Ascending aorta (tissue), 2 donors: ENCODE measurements at regions not wholly inside any gene's neighbourhood (a gene's known extent, or its start where the extent isn't known, plus 50 kb on each side); places are given as distances from the start of the nearest gene placed in this dataset.
"Not testable (repeated sequence)": the region's sequence is repeated elsewhere in the genome, so short reads cannot be mapped to it uniquely, and the experiment has no call there.

Source experiments
- DNase-seq, 2 donors: peaks; one replicate each; pipeline ENCODE4 v3.0.0-alpha.2; 2019; ENCODE audit warnings: low spot score in 2 of 2
- H3K27ac ChIP-seq, 2 donors: fragments of 200-600 bp; sonication (generic); one replicate each; pipeline ENCODE4 v1.5.1; 2016 to 2017; ENCODE audit warnings: mild to moderate bottlenecking in 1 of 2
- H3K27me3 ChIP-seq: fragments of 200-600 bp; sonication (generic); one replicate; pipeline ENCODE4 v1.5.1; 2017
- H3K36me3 ChIP-seq, 2 donors: fragments of 200-600 bp; sonication (generic); one replicate each; pipeline ENCODE4 v1.5.1; 2016
- H3K4me1 ChIP-seq, 2 donors: fragments of 200-600 bp; sonication (generic); one replicate each; pipeline ENCODE4 v1.5.1; 2016 to 2017; ENCODE audit warnings: mild to moderate bottlenecking in 1 of 2
- H3K4me3 ChIP-seq, 2 donors: fragments of 200-600 bp; sonication (generic); one replicate each; pipeline ENCODE4 v1.5.1; 2016 to 2017; ENCODE audit warnings: mild to moderate bottlenecking in 1 of 2
- H3K9me3 ChIP-seq, 2 donors: fragments of 200-600 bp; sonication (generic); one replicate each; pipeline ENCODE4 v1.5.1; 2016
- intact Hi-C: fragments of 100-400 bp; cut with DNase I; formaldehyde crosslinking; loops from one replicate; pipeline ENCODE4 v1.15.1; 2023
- TF ChIP-seq, protein P1 (sequence below), 3 experiments: fragments of 200-600 bp in 2 of 3; fragments of 450-650 bp in 1 of 3; sonication (generic) in 2 of 3; IDR thresholded peaks; one replicate each; pipeline ENCODE4 v1.5.1; 2016 to 2019; ENCODE audit warnings: antibody characterized with exemption in 3 of 3, mild to moderate bottlenecking in 1 of 3, moderate library complexity in 1 of 3

GRCh38 chr3:182644013-182644412 is 149.3 kb upstream of the ATP11B start:
- H3K4me1 ChIP-seq: no peaks in the 10 kb centered on the region
- TF ChIP-seq, protein P1, sequence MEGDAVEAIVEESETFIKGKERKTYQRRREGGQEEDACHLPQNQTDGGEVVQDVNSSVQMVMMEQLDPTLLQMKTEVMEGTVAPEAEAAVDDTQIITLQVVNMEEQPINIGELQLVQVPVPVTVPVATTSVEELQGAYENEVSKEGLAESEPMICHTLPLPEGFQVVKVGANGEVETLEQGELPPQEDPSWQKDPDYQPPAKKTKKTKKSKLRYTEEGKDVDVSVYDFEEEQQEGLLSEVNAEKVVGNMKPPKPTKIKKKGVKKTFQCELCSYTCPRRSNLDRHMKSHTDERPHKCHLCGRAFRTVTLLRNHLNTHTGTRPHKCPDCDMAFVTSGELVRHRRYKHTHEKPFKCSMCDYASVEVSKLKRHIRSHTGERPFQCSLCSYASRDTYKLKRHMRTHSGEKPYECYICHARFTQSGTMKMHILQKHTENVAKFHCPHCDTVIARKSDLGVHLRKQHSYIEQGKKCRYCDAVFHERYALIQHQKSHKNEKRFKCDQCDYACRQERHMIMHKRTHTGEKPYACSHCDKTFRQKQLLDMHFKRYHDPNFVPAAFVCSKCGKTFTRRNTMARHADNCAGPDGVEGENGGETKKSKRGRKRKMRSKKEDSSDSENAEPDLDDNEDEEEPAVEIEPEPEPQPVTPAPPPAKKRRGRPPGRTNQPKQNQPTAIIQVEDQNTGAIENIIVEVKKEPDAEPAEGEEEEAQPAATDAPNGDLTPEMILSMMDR (IDR thresholded peaks at IDR 0.05): no peak
- no peak overlapping the region for H3K4me3 ChIP-seq
- H3K27me3 ChIP-seq: no peaks in the 10 kb centered on the region
- DNase-seq: no peak
- no peaks in the 10 kb centered on the region for H3K36me3 ChIP-seq
- H3K27ac ChIP-seq: no peak overlapping the region
- no peaks in the 10 kb centered on the region for H3K9me3 ChIP-seq
- intact Hi-C loops: no loop called here

DNA sequence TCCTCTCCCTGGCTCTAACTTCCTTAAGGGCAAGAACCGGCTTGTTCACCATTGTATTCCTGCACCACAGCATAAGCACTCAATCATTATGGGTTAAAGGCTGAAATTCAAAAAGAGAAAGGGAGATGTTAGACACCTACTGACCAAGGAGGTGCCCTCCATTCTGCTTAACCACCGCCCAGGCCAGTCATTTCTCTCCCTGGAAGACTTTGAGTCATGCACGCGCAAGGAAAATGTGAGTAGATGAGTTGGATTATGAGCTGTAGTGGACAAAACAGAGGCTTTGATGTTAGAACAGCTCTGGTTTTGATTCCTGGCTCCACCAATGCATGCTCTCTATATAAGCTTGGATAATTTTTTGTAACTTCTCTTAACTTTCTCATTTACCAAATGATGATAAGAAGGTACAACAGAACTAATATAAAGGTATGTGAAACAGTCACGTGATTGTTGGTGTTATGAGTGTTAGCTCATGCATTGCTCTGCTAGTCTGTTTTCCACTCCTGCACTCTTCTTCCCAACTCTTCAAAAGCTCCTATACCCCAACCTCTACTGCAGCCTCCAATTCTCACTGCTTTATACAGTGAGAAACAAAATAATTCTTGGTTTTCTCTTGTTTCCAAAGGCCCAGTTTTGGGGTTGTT is 148.4 kb upstream of the ATP11B start:
- DNase-seq: no peak
- no peak overlapping the region for H3K4me3 ChIP-seq
- no peaks in the 10 kb centered on the region for H3K4me1 ChIP-seq
- no peak overlapping the region for H3K27ac ChIP-seq
- H3K27me3 ChIP-seq: no peaks in the 10 kb centered on the region
- TF ChIP-seq, protein P1 (IDR thresholded peaks at IDR 0.05): no peak
- H3K9me3 ChIP-seq: no peaks in the 10 kb centered on the region
- H3K36me3 ChIP-seq: no peaks in the 10 kb centered on the region
- intact Hi-C loops: no loop called here

GRCh38 chr3:182650568-182651128 is 142.7 kb upstream of the ATP11B start:
- TF ChIP-seq, protein P1 (IDR thresholded peaks at IDR 0.05): no peak
- H3K36me3 ChIP-seq: no peaks in the 10 kb centered on the region
- no peak overlapping the region for H3K4me3 ChIP-seq
- H3K27ac ChIP-seq: no peak overlapping the region
- no peaks in the 10 kb centered on the region for H3K4me1 ChIP-seq
- H3K27me3 ChIP-seq: no peaks in the 10 kb centered on the region
- DNase-seq: no peak
- intact Hi-C loops: no loop called here
- no peaks in the 10 kb centered on the region for H3K9me3 ChIP-seq

DNA sequence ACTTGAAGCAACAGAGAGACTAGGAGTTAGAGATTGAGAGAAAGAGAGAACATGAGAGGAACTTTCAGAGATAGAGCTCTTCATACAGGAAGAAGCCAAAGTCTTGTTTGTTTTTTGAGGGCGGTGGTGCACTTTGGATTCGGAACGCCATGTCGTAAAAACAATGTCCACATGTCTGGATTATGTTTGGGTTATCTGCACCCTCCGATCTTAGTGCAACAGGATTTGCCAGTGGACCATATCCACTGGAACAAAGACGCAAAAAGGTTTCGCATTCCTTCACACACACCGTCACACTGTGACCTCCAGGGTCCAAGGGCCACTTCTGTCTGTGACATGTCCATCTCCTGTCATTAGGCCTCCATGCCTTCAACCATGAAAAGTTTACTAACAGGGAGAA is 141.8 kb upstream of the ATP11B start:
- H3K36me3 ChIP-seq: no peaks in the 10 kb centered on the region
- TF ChIP-seq, protein P1 (IDR thresholded peaks at IDR 0.05): no peak
- intact Hi-C loops: no loop called here
- H3K4me3 ChIP-seq: no peak overlapping the region
- no peak overlapping the region for H3K27ac ChIP-seq
- no peaks in the 10 kb centered on the region for H3K9me3 ChIP-seq
- no peaks in the 10 kb centered on the region for H3K27me3 ChIP-seq
- DNase-seq: no peak
- H3K4me1 ChIP-seq: no peaks in the 10 kb centered on the region

GRCh38 chr3:182653065-182653464 is 140.2 kb upstream of the ATP11B start:
- DNase-seq, H3K27ac ChIP-seq, H3K4me3 ChIP-seq, H3K9me3 ChIP-seq, H3K27me3 ChIP-seq, H3K4me1 ChIP-seq, intact Hi-C loops, H3K36me3 ChIP-seq: not testable (repeated sequence)

DNA sequence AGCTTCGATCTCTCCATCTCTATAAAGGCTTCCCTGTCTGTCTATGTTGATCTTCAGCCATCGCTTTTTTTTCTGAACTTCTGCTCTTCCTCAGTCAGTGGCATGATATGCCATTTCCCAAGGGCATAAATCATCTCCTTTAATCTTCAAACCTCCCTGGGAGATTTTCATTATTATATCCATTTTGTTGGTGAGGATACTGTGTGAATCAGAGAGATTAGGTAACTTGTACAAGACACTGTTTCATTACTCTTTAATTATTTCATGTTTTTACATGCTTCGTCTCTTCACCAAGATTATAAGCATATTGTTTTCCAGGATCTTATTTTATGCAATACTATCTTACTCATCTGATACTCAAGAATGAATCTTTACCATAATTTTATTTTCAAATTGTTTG is 124.8 kb upstream of the ATP11B start:
- H3K27me3 ChIP-seq: no peaks in the 10 kb centered on the region
- no peaks in the 10 kb centered on the region for H3K9me3 ChIP-seq
- H3K4me3 ChIP-seq: no peak overlapping the region
- TF ChIP-seq, protein P1 (IDR thresholded peaks at IDR 0.05): no peak
- DNase-seq: no peak
- intact Hi-C loops: no loop called here
- no peak overlapping the region for H3K27ac ChIP-seq
- H3K36me3 ChIP-seq: no peaks in the 10 kb centered on the region
- H3K4me1 ChIP-seq: no peaks in the 10 kb centered on the region
